GM12872 (cell line): ENCODE measurements at regions not wholly inside any gene's neighbourhood (a gene's known extent, or its start where the extent isn't known, plus 50 kb on each side); places are given as distances from the start of the nearest gene placed in this dataset.

Experiments used
- TF ChIP-seq, protein P1 (sequence below): IDR thresholded peaks from 3 replicates; pipeline ENCODE4 v1.5.1; 2011; ENCODE audit warnings: low read depth, mild to moderate bottlenecking, low read length, moderate library complexity; ENCODE audit not compliant: insufficient read depth

DNA sequence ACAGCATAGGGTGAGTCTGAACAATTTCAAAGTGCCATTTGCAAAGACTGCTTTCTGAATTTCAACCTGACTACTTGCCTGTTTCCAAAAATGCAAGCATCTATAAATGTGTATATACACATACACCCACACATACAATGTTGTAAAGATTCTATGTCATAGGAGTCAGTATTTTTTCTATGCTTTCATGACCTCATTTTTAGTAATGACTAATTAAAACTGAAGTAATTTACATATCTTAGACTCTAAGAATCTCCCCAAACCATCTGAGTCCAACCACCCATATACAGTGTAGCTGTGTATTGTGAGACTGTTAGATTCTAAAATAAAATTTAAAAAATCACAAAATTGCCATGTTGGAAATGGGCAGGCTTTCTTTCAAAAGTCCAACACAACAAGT is 162.0 kb upstream of the STK17B start:
- TF ChIP-seq, protein P1, sequence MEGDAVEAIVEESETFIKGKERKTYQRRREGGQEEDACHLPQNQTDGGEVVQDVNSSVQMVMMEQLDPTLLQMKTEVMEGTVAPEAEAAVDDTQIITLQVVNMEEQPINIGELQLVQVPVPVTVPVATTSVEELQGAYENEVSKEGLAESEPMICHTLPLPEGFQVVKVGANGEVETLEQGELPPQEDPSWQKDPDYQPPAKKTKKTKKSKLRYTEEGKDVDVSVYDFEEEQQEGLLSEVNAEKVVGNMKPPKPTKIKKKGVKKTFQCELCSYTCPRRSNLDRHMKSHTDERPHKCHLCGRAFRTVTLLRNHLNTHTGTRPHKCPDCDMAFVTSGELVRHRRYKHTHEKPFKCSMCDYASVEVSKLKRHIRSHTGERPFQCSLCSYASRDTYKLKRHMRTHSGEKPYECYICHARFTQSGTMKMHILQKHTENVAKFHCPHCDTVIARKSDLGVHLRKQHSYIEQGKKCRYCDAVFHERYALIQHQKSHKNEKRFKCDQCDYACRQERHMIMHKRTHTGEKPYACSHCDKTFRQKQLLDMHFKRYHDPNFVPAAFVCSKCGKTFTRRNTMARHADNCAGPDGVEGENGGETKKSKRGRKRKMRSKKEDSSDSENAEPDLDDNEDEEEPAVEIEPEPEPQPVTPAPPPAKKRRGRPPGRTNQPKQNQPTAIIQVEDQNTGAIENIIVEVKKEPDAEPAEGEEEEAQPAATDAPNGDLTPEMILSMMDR, result no peak

DNA sequence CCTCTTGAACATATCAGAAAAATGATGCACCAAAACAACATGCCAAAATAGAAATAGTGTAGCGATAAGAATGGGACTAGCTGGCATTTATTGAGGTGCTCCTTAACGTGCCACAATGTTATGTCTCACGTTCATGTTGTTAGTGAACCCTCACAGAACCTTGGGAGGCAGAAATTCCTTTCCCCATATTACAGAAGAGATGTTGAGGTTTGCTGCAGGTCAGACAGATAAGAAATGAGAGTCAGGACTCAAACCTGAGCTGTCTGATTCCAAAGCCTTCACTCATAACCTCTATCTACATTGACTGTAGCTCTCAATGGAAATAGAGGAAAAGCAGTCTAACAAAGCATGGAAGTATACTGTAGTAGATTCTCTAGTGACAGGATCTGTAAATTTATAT is 163.3 kb upstream of the STK17B start:
- TF ChIP-seq, protein P1, result no peak

DNA sequence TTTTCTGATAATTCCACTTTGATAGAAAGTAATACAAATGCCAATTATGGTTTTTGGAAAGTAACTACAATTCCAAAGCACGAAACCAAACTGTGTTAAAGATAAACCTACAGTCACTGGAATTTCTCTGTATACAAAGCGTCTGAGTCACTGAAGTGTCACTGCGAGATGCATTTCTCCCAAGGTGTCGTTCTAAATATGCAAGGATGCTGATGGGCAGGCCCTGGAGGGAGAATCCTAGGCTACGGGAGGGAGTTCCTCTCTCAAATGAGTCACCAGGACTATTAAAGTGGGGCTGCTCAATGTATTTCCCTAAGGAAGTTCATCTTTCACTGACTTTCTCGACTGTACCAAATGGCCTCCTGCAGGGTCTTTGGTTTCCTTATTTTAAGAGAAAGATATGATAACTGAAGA is 163.8 kb upstream of the STK17B start:
- TF ChIP-seq, protein P1, result no peak

DNA sequence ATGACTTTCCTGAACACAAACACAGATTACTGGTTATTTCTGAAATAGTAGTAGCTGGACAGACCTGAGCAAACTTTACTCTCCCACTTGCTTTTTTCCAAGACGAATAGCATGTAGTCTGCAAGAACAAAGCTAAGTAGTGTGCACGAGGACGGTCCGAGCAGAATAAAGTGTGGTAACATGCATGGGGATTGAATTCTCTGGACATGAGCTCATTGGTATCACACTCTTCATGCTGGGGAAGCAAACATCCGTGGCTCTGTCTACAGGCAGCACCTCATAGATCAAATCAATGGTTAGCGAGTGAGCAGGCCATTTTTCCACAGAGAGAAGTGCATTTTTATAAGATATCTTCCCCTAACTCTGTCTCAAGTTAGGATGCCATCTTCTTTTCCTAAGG is 164.8 kb upstream of the STK17B start:
- TF ChIP-seq, protein P1, result no peak

DNA sequence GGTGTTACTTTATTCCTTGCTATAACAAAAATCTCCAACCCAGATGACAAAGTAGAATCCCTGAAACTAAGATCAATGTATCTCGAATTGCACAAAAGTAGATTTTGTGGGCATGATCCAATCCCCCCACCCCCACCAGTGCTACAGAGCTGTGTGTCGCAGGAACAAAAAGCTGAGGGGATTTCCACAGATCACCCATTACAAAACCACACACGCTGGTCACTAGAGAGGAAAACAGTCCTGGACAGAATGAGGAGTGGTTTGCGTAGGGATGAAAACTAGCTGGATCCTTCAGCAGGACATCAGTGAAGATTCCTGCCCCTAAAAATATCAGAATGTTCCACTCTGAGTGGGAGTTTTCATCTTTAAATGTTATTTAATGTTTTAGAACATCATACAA is 165.3 kb upstream of the STK17B start:
- TF ChIP-seq, protein P1, result no peak

DNA sequence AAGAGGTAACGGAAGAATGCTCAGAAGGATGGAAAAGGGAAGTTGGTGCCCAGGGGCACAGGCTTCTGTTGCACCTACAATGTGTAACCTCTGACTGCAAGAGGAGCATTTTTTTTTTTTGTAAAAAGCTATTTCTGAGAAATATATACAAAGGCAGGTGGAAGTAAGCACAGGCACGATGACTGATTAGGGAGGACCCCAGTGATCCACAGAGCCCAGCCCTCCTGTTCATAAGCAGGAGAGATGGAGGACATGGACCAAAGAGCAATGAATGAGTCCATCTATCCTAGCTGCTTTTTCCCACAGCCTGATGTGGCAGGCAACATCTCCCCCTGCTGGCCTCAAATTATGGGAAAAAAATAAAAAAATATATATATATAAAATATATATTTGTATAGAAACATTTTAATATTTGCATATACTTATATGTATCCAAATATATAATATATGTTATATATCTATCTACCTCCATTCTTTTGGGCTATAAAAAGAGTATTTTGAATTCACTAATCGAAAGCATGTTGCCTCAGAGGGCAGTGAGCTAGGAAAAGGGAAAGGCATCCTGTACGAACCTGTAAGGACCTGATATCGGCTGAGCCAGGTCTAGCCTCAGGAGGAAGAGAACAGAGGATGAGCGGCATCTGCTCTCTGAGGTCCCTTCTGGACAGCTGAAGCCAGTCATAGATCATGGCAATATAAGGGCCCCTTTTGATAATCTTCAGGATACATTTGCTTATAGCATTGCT is 166.0 kb upstream of the STK17B start:
- TF ChIP-seq, protein P1, result no peak; the same call in 2 of the 3 replicates

DNA sequence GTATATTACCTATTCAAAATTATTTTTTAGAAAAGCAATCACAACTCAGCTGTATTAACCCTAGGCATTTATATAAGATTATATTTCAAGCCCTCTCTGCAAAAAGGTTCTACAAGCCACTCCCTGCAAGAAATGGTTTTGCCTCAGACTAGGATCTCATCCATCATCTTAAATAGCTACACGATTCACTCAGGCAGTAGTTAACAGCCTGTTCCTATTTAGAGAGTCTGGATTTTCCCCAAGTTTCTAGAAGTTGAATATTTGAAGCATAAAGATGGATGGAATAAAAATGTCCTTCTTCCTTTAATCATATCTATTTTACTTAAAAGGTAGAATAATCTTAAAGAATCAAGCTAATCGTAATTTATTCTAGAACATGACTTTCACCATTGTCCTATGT is 167.1 kb upstream of the STK17B start:
- TF ChIP-seq, protein P1, result no peak
